ENCODE measurements at regions not wholly inside any gene's neighbourhood (a gene's known extent, or its start where the extent isn't known, plus 50 kb on each side); places are given as distances from the start of the nearest gene placed in this dataset.

DNA sequence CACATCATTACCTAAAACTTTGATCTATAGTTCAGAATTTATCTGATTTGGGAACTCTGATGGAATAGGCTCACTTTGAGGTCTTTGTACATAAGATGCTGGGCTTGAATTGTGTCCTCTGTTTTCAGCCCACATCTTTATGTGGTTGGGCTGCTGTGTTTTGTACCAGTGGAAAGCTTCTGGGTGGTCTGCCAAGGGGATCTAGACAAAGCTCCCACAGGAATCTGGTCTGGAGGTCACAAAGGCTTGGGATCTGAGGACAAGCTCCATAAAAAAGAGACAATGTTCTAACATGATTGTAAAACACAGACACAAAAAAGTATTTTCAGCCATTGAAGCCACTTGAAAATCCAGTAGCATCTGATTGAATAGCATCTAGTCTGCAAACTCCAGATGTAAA is 393.5 kb upstream of the PITX2 start:
- Histone ChIP-seq H3K9me1 (ENCODE audit: control insufficient read depth, insufficient read depth, low read length) (no peaks in the 10 kb centered on the region), H3K79me2 (ENCODE audit: control insufficient read depth, insufficient read depth, low read length) (no peaks in the 10 kb centered on the region), H3K9me3 (replicated peaks; ENCODE audit: control insufficient read depth, insufficient read depth, low read depth, low read length) (no peaks in the 10 kb centered on the region), H3K36me3 (ENCODE audit: control insufficient read depth, insufficient read depth, low read length) (no peaks in the 10 kb centered on the region), H2AFZ (ENCODE audit: low read depth, low read length) (no peak overlapping the region), H4K20me1 (replicated peaks; ENCODE audit: control insufficient read depth, insufficient read depth, low read length) (no peaks in the 10 kb centered on the region), H3K4me2 (ENCODE audit: insufficient read depth, low read length) (no peak overlapping the region), H3K4me3 (no peak overlapping the region), H3K4me1 (replicated peaks in 1 of 2; ENCODE audit: control insufficient read depth in 2 of 2, insufficient read depth in 2 of 2, low read length in 2 of 2) (no peaks in the 10 kb centered on the region), H3K27me3 (ENCODE audit: control insufficient read depth in 2 of 2, insufficient read depth in 2 of 2, low read length in 2 of 2) (no peaks in the 10 kb centered on the region), H3K9ac (ENCODE audit: insufficient read depth in 1 of 2, low read depth in 2 of 2, low read length in 2 of 2) (no peak overlapping the region), H3K27ac (ENCODE audit: extremely low read depth, low read depth, low read length) (no peak overlapping the region)
- no TSS peak for BruUV-seq (replicated peaks)
- DNase-seq (ENCODE audit: extremely low read depth in 1 of 4, low spot score in 3 of 4) (no peak), ATAC-seq (no peak), FAIRE-seq (no peak)
- ChIA-PET POLR2A (no interaction called here), CTCF (ENCODE audit: low intra/inter-chr PET ratio) (no interaction called here)
- TF ChIP-seq, protein P1, sequence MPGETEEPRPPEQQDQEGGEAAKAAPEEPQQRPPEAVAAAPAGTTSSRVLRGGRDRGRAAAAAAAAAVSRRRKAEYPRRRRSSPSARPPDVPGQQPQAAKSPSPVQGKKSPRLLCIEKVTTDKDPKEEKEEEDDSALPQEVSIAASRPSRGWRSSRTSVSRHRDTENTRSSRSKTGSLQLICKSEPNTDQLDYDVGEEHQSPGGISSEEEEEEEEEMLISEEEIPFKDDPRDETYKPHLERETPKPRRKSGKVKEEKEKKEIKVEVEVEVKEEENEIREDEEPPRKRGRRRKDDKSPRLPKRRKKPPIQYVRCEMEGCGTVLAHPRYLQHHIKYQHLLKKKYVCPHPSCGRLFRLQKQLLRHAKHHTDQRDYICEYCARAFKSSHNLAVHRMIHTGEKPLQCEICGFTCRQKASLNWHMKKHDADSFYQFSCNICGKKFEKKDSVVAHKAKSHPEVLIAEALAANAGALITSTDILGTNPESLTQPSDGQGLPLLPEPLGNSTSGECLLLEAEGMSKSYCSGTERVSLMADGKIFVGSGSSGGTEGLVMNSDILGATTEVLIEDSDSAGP (CRISPR knock-in tag; IDR thresholded peaks at IDR 0.05) = no peak
- TF ChIP-seq, protein P2, sequence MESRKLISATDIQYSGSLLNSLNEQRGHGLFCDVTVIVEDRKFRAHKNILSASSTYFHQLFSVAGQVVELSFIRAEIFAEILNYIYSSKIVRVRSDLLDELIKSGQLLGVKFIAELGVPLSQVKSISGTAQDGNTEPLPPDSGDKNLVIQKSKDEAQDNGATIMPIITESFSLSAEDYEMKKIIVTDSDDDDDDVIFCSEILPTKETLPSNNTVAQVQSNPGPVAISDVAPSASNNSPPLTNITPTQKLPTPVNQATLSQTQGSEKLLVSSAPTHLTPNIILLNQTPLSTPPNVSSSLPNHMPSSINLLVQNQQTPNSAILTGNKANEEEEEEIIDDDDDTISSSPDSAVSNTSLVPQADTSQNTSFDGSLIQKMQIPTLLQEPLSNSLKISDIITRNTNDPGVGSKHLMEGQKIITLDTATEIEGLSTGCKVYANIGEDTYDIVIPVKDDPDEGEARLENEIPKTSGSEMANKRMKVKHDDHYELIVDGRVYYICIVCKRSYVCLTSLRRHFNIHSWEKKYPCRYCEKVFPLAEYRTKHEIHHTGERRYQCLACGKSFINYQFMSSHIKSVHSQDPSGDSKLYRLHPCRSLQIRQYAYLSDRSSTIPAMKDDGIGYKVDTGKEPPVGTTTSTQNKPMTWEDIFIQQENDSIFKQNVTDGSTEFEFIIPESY (CRISPR knock-in tag; IDR thresholded peaks at IDR 0.05) = no peak
- no peak for TF ChIP-seq GABPB1 (CRISPR knock-in tag; IDR thresholded peaks at IDR 0.05)
- TF ChIP-seq OTX1 (CRISPR knock-in tag; IDR thresholded peaks at IDR 0.05) = no peak
- TF ChIP-seq, protein P3, sequence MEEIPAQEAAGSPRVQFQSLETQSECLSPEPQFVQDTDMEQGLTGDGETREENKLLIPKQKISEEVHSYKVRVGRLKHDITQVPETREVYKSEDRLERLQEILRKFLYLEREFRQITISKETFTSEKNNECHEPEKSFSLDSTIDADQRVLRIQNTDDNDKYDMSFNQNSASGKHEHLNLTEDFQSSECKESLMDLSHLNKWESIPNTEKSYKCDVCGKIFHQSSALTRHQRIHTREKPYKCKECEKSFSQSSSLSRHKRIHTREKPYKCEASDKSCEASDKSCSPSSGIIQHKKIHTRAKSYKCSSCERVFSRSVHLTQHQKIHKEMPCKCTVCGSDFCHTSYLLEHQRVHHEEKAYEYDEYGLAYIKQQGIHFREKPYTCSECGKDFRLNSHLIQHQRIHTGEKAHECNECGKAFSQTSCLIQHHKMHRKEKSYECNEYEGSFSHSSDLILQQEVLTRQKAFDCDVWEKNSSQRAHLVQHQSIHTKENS (CRISPR knock-in tag; IDR thresholded peaks at IDR 0.05) = no peak
- no peak for TF ChIP-seq CCNT2 (IDR thresholded peaks at IDR 0.05; ENCODE audit: borderline replicate concordance, extremely low read depth, insufficient read length, low read depth, low read length)
- TF ChIP-seq KDM2B (CRISPR knock-in tag; IDR thresholded peaks at IDR 0.05) = no peak
- intact Hi-C loops (cut with micrococcal nuclease) (no loop called here), in situ Hi-C loops (cut with MboI) (no loop called here)
